NT2/D1 (cell line): ENCODE measurements at regions not wholly inside any gene's neighbourhood (a gene's known extent, or its start where the extent isn't known, plus 50 kb on each side); places are given as distances from the start of the nearest gene placed in this dataset.

ENCODE experiments used
- SUZ12 ChIP-seq: IDR thresholded peaks from 2 replicates; pipeline ENCODE4 v1.6.1; 2011; ENCODE audit not compliant: insufficient read length, insufficient read depth; ENCODE audit errors: extremely low read depth
- YY1 ChIP-seq: IDR thresholded peaks from 2 replicates; pipeline ENCODE4 v1.6.1; 2011; ENCODE audit not compliant: insufficient read length, insufficient read depth
- ZNF274 ChIP-seq: IDR thresholded peaks from 2 replicates; pipeline ENCODE4 v1.6.1; 2011; ENCODE audit warnings: mild to moderate bottlenecking, low read depth, low read length

GRCh38 chr5:74030371-74030770 lies 404.4 kb downstream of the ARHGEF28 start:
- TF ChIP-seq SUZ12, result no peak
- no peak for TF ChIP-seq ZNF274
- no peak for TF ChIP-seq YY1
